ENCODE measurements at regions not wholly inside any gene's neighbourhood (a gene's known extent, or its start where the extent isn't known, plus 50 kb on each side); places are given as distances from the start of the nearest gene placed in this dataset.

DNA sequence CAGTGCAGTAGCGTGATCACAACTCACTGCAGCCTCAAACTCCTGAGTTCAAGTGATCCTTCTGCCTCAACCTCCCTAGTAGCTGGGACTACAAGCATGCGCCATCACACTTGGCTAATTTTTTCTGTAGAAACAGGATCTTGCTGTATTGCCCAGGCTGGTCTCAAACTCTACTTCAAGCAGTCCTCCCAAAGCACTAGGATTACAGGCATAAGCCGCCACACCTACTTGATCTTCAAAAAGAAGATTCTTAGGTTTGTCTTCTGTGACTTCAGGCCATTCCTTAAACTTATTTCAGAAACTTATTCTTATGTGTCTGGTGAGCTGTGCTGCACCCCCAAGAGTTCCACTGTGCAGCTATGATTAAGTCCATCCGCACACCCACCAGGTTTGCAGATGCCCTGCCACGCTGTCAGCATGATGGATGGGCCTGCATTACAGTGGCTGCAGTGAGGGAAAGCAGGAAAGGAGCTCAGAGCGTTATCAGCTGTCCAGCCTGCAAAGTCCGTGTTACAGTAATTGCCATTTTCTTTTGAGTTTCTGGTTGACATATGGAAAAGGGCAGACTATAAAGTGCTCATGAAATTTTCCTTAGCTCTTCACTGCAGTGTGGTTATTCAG is 146.6 kb downstream of the AASDH start:
- no peak for ATAC-seq

DNA sequence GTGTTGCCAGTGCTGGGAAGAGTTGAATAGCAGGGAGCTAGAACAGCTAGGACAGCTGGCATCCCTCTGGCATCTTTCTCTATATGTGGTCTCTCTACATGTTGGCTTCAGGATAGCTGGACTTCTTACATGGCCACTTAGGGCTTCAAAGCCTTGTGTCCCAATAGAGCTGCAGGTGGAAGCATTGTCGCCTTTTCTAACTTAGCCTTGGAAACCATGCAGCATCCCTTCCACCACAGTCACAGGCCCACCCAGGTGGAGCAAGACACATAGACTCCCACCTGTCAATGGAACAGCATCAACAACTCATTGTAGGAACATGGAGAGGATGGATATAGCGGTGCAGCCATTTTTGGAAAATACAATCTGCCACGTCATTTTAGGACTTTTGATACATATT is 149.0 kb downstream of the AASDH start:
- ATAC-seq = no peak

DNA sequence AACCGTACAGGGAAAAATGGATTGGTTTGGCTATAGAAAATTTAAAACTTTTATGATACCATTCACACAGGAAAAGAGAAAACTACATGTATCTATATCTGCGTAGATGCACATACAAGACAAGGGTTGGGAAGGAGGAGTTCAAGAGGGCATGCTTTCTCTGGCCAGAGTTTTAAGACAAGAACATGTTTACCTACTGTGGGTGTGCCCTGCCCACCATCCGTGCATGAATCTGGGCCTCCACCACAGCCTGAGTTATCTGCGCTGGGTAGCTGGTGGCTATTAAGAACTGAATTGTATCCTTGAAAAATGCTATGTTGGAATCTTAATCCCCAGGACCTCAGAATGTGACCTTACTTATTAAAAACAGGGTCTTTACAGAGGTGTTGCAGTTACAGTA is 151.6 kb downstream of the AASDH start:
- ATAC-seq = no peak

DNA sequence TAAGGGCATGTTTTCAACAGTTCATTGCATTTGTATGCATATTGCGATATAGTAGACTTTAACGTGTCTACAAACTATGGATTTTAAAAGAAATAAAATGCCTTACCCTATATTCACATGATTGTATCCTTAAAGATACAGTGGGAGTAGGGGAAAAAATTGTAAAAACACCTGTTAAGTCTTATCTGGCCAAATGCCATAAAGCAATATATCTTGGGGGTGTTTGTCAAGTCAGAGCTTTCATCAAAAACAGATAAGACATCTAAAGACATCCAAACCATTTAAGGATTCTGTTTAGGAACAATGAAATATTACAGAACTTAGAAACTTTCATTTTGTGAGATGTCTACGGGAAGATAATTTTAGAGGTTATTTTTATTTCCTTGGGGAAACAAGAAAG is 152.3 kb downstream of the AASDH start:
- ATAC-seq = no peak

DNA sequence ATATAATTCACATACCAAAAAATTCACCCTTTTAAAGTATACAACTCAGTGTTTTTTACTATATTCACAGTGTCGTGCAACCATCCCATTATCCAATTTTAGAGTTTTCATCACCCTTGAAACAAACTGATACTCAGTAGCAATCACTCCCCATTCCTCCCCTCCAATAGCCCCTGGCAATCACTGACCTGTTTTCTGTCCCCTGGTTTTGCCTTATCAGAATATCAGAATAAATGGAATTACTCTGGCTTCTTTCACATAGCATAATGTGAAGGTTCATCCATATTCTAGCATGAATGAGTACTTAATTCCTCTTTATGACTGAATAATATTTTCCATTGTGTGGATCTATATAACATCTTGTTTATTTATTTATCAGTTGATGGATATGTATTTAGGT is 153.2 kb downstream of the AASDH start:
- no peak for ATAC-seq

DNA sequence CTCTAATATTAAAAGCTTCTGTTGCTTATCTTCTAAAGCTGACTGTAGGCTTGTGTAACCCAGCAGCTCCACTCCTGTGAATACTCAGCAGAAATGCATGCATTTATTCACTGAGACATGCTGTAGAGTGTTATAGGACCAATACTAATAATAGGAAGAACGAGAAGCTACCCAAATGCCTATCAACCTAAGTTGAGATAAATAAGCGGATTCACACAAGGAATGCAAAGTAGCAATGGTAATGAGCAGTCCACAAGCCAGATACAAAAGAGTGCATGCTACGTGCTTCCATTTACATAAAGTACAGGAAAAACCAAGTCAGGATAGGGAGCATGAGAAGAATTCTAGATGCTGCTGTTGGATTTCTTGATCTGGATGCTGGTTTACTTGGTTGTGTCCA is 155.9 kb downstream of the AASDH start:
- ATAC-seq = no peak

DNA sequence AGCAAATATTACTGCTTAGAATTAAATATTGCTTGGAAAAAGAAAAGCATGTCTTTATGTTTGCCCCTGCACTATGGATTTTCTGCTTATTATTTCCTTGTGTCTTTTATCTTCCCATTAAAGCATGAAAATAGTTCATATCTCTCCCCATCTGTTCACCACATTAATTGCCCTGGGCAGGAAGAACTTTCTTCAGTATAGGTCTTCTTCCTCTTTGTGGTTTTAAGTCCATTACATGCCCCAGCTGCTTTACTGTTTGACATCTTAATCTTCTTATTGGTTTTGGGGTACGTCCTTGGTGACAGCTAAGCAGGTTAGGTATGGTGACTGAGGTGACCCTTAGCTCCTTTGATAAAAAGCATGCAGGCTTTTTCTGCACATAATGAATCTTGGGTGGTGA is 157.3 kb downstream of the AASDH start:
- ATAC-seq = no peak

DNA sequence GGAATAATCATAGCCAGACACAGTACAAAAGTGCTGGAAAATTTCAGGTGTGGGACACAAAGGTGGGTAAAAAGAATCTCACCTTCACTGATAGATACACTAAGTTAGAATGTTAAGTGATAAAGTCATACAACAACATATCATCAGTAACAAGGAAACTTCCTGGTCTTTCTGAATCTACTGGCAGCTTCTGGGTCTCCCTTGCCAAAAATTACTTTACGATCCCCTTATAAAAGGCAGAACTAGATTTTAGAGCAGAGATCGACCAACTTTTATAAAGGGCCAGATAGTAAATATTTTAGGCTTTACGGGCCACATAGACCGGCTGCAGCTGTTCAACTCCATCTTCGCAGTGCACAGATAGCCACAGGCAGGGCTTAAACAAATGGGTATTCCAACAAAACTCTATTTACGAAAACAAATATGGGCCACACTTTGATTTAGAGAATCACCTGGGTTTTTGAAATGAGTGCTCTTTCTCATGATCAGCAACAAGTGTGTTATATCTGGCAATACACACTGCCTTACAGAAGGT is 159.9 kb downstream of the AASDH start:
- no peak for ATAC-seq

DNA sequence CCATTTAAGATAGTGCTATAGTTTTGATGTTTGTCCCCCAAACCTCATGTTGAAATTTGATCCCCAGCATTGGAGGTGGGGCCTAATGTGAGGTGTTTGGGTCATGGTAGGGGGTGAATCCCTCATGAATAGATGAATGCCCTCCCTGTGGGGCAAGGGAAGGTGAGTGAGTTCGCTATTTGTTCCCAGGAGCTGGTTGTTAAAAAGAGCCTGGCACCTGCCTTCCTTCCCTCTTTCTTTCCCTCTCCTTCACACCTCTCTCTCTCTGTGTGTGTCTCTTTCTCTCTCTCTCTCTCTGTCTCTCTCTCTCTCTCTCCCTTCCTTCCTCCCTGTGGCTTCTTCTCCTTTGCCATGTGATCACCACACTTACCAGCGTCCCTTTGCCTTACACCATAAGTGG is 160.7 kb downstream of the AASDH start:
- ATAC-seq = no peak

DNA sequence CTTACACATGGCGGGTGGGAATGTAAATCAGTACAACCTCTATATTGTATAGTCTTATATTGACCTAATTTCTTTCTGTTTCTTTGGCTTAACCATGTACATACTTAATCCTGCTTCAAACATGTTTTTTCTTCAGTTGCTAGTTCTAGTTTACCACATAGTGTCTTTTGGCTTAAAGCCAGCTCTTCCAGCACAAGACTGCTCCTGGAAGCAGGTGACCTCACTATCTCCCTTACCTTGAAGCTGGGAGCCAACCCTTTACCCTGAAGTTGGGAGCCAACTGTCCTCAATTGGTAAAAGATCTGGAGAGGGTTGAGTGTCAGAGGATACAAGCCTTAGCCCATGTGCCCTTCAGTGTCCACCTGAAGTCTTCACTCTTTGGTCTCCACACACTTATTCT is 162.7 kb downstream of the AASDH start:
- ATAC-seq = no peak

DNA sequence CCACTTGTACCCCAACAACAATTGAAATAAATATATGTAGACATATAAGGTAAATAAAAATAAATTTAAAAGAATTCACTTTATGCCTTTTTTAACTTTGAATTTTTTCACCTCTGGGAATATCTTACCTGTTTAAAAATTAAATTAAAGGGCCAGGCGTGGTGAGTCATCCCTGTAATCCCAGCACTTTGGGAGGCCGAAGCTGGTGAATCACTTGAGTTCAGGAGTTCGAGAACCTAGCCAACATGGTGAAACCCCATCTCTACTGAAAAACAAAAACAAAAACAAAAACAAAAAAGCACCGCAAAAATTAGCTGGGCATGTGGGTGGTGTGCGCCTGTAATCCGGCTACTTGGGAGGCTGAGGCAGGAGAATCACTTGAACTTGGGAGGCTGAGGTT is 164.8 kb downstream of the AASDH start:
- ATAC-seq = no peak

DNA sequence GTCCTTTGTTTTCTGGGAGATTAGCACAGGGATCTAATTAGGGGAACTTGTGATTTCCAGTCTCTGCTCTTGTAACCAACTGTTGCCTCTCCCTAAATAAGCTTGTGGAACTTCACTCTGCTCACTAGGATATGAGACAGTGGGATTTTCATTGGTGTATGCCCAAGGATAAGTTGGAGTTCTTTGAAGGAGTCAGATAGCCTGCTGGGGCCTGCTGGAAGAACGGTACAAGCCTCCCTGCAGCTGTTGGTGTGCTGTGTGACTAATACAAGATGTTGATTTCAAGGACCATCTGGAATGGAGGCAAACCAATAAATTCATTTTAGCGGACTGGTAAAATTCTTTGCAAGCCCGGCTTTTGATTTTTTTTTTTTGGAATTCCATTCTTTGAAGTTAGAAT is 167.0 kb downstream of the AASDH start:
- ATAC-seq = no peak

DNA sequence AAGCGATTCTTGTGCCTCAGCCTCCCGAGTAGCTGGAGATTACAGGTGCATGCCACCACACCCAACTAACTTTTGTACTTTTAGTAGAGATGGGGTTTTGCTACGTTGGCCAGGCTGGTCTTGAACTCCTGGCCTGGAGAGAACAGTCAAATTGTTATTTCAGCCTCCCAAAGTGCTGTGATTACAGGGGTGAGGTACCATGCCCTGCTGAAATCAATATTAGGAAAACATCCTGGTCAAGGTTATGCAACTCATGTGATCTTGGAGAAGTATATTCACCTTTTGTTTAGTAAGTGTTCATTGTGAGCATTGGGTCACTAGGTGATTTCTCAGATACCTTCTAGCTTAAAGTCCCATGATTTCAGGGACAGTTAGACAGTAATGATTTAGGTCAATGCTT is 167.8 kb downstream of the AASDH start:
- no peak for ATAC-seq

DNA sequence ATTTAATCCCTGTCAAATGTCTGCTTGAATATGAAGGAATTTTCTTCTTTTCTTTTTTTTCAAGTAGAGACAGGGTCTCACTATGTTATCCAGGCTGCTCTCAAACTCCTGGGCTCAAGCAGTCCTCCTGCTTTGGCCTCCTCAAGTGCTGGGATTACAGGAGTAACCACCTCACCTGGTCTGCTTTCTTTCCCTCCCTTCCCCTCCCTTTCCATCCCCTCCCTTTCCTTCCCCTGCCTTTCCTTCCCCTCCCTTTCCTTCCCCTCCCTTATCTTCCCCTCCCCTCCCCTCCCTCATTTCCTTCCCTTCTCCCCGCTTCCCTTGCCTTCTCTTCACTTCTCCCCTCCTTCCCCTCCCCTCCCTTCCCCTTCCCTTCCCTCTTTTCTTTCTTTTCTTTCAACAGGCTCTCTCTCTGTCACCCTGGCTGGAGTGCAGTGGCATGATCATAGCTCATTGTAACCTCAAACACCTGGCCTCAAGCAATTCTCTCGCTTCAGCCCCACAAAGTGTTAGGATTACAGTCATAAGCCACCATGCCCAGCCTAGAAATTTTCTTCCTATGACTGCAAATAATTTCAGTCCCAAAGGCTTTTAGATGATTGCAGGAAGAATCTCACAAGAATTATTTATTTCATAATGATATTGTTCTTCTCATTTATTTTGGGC is 168.9 kb downstream of the AASDH start:
- ATAC-seq = no peak

DNA sequence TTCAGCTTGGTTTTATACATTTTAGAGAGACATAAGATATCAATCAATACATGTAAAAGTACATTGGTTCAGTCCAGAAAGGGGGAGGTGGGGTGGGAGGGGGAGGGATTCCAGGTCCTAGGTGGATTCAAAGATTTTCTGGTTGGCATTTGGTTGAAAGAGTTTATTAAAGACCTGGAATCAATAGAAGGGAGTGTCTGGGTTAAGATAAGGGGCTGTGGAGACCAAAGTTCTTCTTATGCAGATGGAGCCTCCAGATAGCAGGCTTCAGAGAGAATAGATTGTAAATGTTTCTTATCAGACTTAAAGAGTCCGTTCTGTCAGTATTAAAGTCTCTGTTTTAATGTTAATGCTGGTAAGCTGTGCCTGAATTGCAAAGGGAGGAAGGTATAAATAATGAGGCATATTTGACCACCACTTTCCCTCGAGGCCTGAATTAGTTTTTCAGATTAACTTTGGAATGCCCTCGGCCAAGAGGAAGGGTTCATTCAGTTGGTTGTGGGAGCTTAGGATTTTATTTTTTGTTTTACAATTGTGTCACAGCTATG is 169.9 kb downstream of the AASDH start:
- ATAC-seq = no peak

DNA sequence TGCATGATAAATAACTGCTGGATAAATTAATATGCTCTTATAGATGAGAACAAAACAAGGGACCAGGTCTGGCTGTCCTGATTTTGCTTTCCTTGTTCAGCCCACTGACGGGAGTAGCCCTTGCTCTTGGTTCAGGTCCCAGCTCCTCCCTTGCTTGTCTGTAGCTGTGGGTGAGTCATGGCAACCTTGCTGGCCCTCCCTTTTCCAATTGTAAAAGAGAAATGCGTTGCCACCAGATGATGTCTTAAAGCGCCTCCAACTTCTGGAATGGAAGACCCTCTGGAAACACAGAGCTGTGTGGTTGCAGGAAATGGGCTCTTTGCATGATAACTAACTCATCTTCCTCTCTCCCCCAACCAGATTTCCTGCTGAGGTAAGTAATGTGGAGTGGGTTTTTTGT is 171.4 kb downstream of the AASDH start:
- ATAC-seq = peak; percentile 90

DNA sequence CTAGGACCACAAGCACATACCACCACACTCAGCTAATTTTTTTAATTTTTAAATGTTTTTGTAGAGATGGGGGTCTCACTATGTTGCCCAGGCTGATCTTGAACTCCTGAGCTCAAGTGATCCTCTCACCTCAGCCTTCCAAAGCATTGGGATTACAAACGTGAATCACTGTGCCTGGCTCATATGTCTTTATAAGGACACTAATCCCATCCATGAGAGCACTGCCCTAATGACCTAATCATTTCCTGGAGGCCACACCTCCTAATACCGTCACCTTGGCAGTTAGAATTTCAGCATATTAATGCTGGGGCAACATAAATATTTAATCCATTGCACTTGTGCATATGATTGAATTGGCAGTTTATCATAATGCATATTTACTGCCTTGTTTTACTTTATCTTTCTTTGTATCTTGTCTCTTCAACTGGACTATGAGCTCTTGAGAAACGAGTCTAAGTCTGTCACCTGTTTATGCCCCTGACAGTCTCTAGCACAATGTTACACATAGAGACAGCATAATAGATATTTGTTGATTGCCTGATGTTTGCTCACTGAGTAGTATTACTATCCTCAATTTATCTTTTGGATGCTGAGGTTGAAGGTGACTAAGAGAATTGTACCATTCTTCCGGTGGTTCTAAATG is 172.0 kb downstream of the AASDH start:
- ATAC-seq = peak; percentile 98

DNA sequence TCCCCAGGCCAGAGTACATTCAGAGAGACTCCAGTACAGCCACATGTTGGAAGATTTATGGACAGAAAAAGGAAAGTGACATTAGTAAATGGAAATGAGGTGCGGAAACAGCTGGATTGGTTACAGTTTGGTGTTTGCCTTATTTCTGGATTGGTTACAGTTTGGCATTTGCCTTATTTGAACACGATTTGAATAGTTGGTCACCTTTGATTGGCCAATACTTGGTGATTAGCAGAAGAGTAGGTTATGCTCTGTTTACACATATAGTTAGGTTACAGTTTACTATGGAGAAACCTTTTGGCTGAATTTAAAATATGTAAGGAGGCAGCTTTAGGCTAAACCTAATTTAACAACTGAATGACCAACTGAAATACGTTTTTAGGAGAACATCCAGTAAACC is 173.7 kb downstream of the AASDH start:
- ATAC-seq = no peak

DNA sequence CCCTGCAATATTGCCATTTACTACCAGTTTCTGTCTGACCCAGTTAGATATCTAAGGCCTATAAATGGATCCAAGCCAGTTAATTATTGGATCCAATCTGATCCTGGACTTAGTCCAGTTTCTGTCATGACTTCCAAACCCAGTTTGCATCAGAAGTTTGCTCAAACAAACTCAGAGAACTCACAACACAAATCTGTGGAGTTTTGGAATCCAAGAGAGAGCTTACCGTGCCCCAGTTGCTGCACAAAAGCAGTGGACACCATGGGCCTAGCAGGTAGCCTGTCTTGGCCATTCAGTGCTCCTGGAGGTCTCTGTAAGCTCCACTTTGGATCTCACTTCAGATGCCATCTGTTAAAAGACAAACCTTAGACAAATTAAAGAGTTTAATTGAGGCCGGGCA is 174.5 kb downstream of the AASDH start:
- ATAC-seq = no peak

DNA sequence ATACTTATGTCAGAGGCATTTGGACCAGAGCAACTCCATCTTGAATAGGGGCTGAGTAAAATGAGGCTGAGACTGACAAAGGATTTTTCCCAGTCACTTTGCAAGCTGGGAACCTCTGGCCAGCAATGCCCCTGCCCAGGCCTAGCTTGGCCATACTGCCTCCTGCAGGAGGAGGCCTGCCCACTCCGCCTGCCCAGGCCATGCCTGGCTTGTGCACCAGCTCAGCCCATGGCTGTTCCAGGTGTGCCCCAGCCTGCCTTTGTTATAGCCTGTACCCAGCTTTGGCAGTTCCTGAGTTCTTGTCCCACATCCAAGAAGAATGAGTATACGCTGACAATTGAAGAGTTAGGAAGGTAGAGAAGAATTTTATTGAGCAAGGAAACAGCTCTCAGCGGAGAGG is 176.1 kb downstream of the AASDH start:
- ATAC-seq = no peak

DNA sequence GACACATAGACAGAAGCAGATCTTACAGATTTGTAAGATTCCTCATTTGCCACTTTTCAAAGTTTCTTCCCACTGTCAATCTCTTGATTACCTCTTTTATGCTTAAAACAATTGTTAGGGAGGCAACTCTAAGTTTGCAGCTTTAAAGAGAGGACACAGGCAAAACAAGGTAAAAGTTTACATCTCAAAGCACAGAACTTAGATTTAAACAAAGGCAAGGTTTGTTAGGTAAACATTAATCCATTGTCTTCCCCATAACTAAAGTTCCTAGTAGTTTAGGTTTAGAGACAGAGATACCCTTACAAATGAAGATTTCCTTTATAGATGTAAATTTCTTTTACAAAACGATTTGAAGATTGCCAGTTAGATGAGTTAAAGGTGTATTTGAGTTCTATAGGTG is 176.9 kb downstream of the AASDH start:
- ATAC-seq = no peak

DNA sequence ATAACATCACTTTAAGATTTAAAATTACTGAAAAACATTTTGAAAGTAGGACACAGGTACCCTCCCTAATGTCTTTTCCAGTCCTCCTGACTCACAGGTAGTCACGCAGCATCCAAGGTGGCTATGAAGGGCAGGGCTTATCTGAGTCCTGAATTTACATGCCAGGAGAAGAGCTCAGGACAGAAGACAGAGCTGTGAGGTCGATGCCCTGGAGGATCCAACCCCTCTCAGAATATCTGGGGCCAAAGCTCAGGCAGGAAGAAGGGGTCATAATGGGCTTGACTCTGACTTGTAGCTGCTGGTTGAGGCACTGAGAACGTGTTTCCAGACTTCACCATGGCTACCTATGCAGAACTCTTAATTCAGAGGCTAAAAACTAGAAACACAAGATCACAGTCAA is 177.5 kb downstream of the AASDH start:
- ATAC-seq = no peak

DNA sequence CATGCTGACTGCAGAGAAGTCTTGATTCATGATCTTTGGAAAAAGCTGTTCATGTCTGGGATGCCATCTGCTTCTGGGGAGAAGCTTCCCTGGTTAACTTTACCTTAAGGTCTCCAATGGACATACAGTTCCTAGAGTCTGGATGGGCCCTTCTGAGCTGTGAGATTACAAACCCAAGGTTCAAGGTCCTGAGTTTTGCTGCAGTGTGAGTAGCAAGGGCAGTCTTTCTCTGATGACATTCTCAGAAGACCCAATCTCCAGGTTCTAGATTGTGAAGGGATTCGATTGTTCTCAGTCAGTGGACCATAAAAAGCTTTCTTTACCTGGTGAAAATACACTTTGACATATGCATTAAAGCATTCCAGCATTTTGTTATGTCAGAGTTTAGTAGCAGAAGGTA is 179.2 kb downstream of the AASDH start:
- no peak for ATAC-seq

DNA sequence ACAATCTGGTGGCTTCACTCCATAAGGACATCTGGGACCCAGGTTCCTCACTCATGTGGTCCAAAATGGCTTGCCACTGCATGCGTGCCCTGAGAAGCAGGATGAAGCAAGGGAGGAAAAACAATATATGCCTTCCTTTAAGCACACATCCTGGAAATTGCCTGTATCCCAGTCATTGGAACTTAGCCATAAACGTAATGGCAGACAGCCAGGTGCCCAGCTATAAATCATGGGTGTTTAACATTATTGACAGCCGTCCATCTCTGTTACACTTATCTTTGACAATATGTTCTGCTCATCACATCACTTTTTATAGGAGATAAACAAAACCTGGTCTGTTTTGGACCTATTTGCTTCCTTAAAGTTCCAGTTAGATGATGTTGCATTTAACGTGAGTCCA is 181.0 kb downstream of the AASDH start:
- no peak for ATAC-seq
